HepG2 (cell line): ENCODE measurements at regions not wholly inside any gene's neighbourhood (a gene's known extent, or its start where the extent isn't known, plus 50 kb on each side); places are given as distances from the start of the nearest gene placed in this dataset.

ENCODE experiments used
- CEBPB ChIP-seq: IDR thresholded peaks from 2 replicates; pipeline ENCODE4 v1.6.1; 2011; ENCODE audit warnings: low read depth, low read length, improper control_type of control experiment, borderline replicate concordance
- EP300 ChIP-seq, 3 experiments: sonication (generic) in 1 of 3; formaldehyde crosslinking in 1 of 3; IDR thresholded peaks; 2 replicates each; pipeline versions ENCODE4 v1.5.1 to v1.6.1; 2011 to 2020; ENCODE audit warnings: low read depth in 2 of 3, low read length in 2 of 3, borderline replicate concordance in 1 of 3, improper control_type of control experiment in 1 of 3, mild to moderate bottlenecking in 1 of 3, missing genetic modification reagents in 1 of 3, moderate library complexity in 1 of 3
- FOXC1 ChIP-seq: sonication (generic); formaldehyde crosslinking; IDR thresholded peaks from 2 replicates; pipeline ENCODE4 v1.8.0; 2022; ENCODE audit warnings: mild to moderate bottlenecking, missing genetic modification reagents, borderline replicate concordance
- HDAC2 ChIP-seq: sonication (generic); formaldehyde crosslinking; IDR thresholded peaks from 2 replicates; pipeline ENCODE4 v1.4.0; 2020; ENCODE audit warnings: missing genetic modification reagents
- NFIC ChIP-seq: IDR thresholded peaks from 2 replicates; pipeline ENCODE4 v1.6.1; 2012; ENCODE audit warnings: mild to moderate bottlenecking, low read length, inconsistent platforms
- TAF15 ChIP-seq: fragments of 200-400 bp; formaldehyde crosslinking; IDR thresholded peaks from one replicate; pipeline ENCODE4 v1.6.1; 2018; ENCODE audit warnings: mild to moderate bottlenecking, low read depth, low read length; ENCODE audit not compliant: poor library complexity, severe bottlenecking
- ZBTB33 ChIP-seq: sonication (generic); formaldehyde crosslinking; IDR thresholded peaks from 2 replicates; pipeline ENCODE4 v1.4.0; 2020; ENCODE audit warnings: missing genetic modification reagents

GRCh38 chr4:137384476-137384875 is 147.8 kb downstream of the PCDH18 start:
- no peak for TF ChIP-seq FOXC1 (CRISPR knock-in tag)
- TF ChIP-seq TAF15 = no peak
- no peak for TF ChIP-seq HDAC2 (CRISPR knock-in tag)
- no peak for TF ChIP-seq EP300 (IDR thresholded peaks at IDR 0.05; ENCODE audit: low read depth in 2 of 2, low read length in 2 of 2)
- no peak for TF ChIP-seq EP300 (CRISPR knock-in tag; IDR thresholded peaks at IDR 0.05; ENCODE audit: borderline replicate concordance)
- no peak for TF ChIP-seq ZBTB33 (CRISPR knock-in tag)
- TF ChIP-seq NFIC = no peak
- no peak for TF ChIP-seq CEBPB
